Adrenal gland (tissue), 9 donors: ENCODE measurements at regions not wholly inside any gene's neighbourhood (a gene's known extent, or its start where the extent isn't known, plus 50 kb on each side); places are given as distances from the start of the nearest gene placed in this dataset.

ENCODE experiments used
- DNase-seq, 7 donors: peaks; one replicate each; pipeline ENCODE4 v3.0.0-alpha.2; 2019 to 2020
- H3K27ac ChIP-seq, 5 donors: fragments of 200-600 bp; sonication (generic) in 4 of 5; 1 replicate in 3 of 5; 2 replicates in 2 of 5; pipeline versions ENCODE4 v1.5.1 to v1.8.0; 2016 to 2020; ENCODE audit warnings: mild to moderate bottlenecking in 1 of 5
- H3K27me3 ChIP-seq: fragments of 200-600 bp; 2 replicates; pipeline ENCODE4 v1.8.0; 2021
- H3K36me3 ChIP-seq, 2 donors: fragments of 200-600 bp; replicated peaks in 1 of 2; 1 replicate in 1 of 2; 2 replicates in 1 of 2; pipeline versions ENCODE4 v1.5.1 to v1.8.0; 2018 to 2022
- H3K4me1 ChIP-seq, 2 donors: fragments of 200-600 bp; replicated peaks in 1 of 2; 1 replicate in 1 of 2; 2 replicates in 1 of 2; pipeline versions ENCODE4 v1.5.1 to v1.8.0; 2018 to 2021
- H3K4me3 ChIP-seq, 4 donors: fragments of 200-600 bp; sonication (generic) in 3 of 4; one replicate each; pipeline ENCODE4 v1.5.1; 2016 to 2018
- H3K9me3 ChIP-seq, 3 donors: fragments of 200-600 bp; sonication (generic) in 1 of 3; replicated peaks in 1 of 3; 1 replicate in 2 of 3; 2 replicates in 1 of 3; pipeline versions ENCODE4 v1.5.1 to v1.8.0; 2016 to 2021
- CTCF ChIP-seq, 6 experiments: fragments of 450-650 bp in 4 of 6; fragments of 200-600 bp in 2 of 6; sonication (generic) in 1 of 6; IDR thresholded peaks; 1 replicate in 5 of 6; 2 replicates in 1 of 6; pipeline versions ENCODE4 v1.5.1 to v1.8.0; 2016 to 2021; ENCODE audit warnings: antibody characterized with exemption in 6 of 6, mild to moderate bottlenecking in 2 of 6, moderate library complexity in 1 of 6
- POLR2A ChIP-seq, 2 donors: fragments of 450-650 bp; IDR thresholded peaks; one replicate each; pipeline ENCODE4 v1.6.1; 2017; ENCODE audit warnings: antibody characterized with exemption in 2 of 2, mild to moderate bottlenecking in 2 of 2, moderate library complexity in 1 of 2
- WGBS, 4 donors: extraction: QIAGEN DNeasy Blood & Tissue Kit in 2 of 4; methylation state at CpG; one replicate each; pipeline versions ENCODE4 v1.1.5 to v1.1.7; 2013 to 2017; 5-methylcytosine and 5-hydroxymethylcytosine counted together
- intact Hi-C, 2 donors: fragments of 100-400 bp; cut with DNase I; formaldehyde crosslinking; loops; one replicate each; pipeline versions ENCODE4 v1.14.1 to v1.15.0; 2022 to 2023
- donor health status: healthy with polysubstance abuse.
- donor health status: Bipolar disorder and iron deficiency.
- donor health status: DM: yes; HTN: yes; CAD: no.
- donor health status: DM: no; HTN: no; CAD: no.
- donor health status: DM: no; HTN: no; CAD: no.

GRCh38 chr2:182553483-182553882 lies 126.6 kb upstream of the PDE1A start:
- no peaks in the 10 kb centered on the region for H3K36me3 ChIP-seq
- TF ChIP-seq CTCF (IDR thresholded peaks at IDR 0.05) (no peak), POLR2A (IDR thresholded peaks at IDR 0.05) (no peak)
- H3K27ac ChIP-seq: no peak overlapping the region
- 35 to 54% (median 45%) methylated on average over 2 of the region's 2 CpGs for WGBS, 4 donors
- DNase-seq: no peak
- H3K4me1 ChIP-seq: no peaks in the 10 kb centered on the region
- no peaks in the 10 kb centered on the region for H3K9me3 ChIP-seq
- intact Hi-C loops: no loop called here
- H3K4me3 ChIP-seq: no peak overlapping the region
- no peaks in the 10 kb centered on the region for H3K27me3 ChIP-seq

- intact Hi-C loops: no loop called here
- DNase-seq: no peak
Observed at GRCh38 chr2:182554950-182555349, 128.1 kb upstream of the PDE1A start.

GRCh38 chr2:182558564-182558963 lies 131.7 kb upstream of the PDE1A start:
- H3K4me1 ChIP-seq: no peaks in the 10 kb centered on the region
- H3K27me3 ChIP-seq: no peaks in the 10 kb centered on the region
- no peaks in the 10 kb centered on the region for H3K36me3 ChIP-seq
- H3K4me3 ChIP-seq: no peak overlapping the region
- TF ChIP-seq CTCF (IDR thresholded peaks at IDR 0.05): no peak
- no peak for TF ChIP-seq POLR2A (IDR thresholded peaks at IDR 0.05)
- no peak overlapping the region for H3K27ac ChIP-seq
- no peaks in the 10 kb centered on the region for H3K9me3 ChIP-seq
- DNase-seq: no peak
- intact Hi-C loops: no loop called here
- 8 to 20% (median 8%) methylated on average over 1 of the region's 1 CpG for WGBS, 4 donors

More at GRCh38 chr2:182554950-182555349, 128.1 kb upstream of the PDE1A start:
- no peaks in the 10 kb centered on the region for H3K9me3 ChIP-seq
- TF ChIP-seq CTCF (IDR thresholded peaks at IDR 0.05): no peak
- no peak for TF ChIP-seq POLR2A (IDR thresholded peaks at IDR 0.05)
- H3K36me3 ChIP-seq: no peaks in the 10 kb centered on the region
- no peak overlapping the region for H3K4me3 ChIP-seq
- WGBS, 4 donors: 63 to 80% (median 69%) methylated on average over 4 of the region's 4 CpGs
- H3K4me1 ChIP-seq: no peaks in the 10 kb centered on the region
- no peaks in the 10 kb centered on the region for H3K27me3 ChIP-seq
- H3K27ac ChIP-seq: no peak overlapping the region

- Histone ChIP-seq H3K9me3 (no peaks in the 10 kb centered on the region), H3K27ac (no peak overlapping the region), H3K36me3 (no peaks in the 10 kb centered on the region), H3K4me1 (no peaks in the 10 kb centered on the region), H3K27me3 (no peaks in the 10 kb centered on the region), H3K4me3 (no peak overlapping the region)
- no peak for DNase-seq
- intact Hi-C loops: no loop called here
- WGBS, 4 donors: 80 to 89% (median 85%) methylated on average over 3 of the region's 3 CpGs
- TF ChIP-seq POLR2A (IDR thresholded peaks at IDR 0.05): no peak
- no peak for TF ChIP-seq CTCF (IDR thresholded peaks at IDR 0.05)
Observed at GRCh38 chr2:182559623-182560022, 132.8 kb upstream of the PDE1A start.
